ENCODE measurements at regions not wholly inside any gene's neighbourhood (a gene's known extent, or its start where the extent isn't known, plus 50 kb on each side); places are given as distances from the start of the nearest gene placed in this dataset.

- no peak for DNase-seq
These were observed 196.9 kb upstream of the ANK2 start for GRCh38 chr4:112852601-112853000.

DNA sequence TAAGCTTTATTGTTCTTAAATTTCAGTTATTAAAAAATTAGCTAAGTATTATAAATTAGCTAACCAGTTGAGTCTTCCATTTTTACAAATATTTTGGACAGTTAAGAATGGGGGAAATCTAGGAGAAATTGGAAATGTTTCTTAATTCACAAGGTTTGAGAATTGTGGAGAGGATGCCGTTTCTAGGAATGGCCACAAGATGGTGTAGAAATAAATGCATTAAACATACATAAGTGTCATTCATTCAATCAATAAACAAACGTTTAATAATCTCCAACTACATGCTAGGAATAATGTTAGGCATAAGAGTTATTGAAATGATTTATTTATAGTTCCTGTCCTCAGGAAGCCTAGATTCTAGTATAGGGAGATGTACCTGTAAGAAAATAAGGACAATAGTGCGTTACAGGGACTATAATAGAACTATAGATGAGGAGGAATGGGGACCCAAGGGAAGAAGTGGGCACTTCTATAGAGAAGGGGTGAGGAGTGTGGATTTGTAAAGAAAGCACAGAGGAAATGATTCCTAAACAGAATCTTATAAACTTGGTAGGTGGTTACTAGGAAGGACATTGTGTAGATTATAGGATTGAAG is 195.7 kb upstream of the ANK2 start:
- no peak for DNase-seq

DNA sequence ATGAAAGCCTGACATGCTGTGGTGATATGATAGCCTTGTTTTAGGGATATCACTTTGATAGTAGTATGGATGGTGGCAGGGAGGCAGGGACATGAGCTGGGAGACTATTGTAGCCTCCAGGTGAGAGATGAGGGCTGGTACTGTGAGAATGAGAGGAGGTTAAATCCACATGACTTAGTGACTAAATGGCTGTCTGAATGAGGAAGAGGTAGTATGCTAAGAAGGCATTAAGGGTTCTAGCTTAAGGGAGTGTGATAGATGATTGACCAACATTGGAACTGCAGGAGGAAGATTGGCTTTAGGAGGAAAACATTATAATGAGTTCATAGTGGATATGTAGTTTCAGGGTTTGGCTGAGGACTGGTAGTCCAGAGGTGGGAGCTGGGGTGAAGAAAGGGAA is 195.0 kb upstream of the ANK2 start:
- DNase-seq: no peak

- no peak for DNase-seq
These were observed 194.4 kb upstream of the ANK2 start for GRCh38 chr4:112855058-112855457.

DNA sequence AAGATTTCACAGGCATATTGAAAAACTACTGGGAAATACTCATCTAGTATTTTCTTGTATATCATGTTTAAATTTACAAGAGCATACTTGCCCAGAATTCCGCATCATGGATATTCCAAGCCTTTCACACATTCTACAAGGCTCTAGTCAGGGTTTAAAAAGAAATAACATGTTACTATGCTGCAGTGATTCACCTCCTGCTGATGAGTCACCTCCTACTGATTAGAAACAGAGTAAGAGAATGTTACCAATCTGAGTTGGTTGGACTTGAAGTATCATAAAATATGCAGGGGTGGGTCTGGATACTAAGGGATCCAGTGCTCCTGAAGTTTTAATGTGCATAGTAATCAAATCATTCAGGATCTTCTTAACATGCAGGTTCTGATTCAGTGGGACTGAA is 192.0 kb upstream of the ANK2 start:
- DNase-seq: no peak

DNA sequence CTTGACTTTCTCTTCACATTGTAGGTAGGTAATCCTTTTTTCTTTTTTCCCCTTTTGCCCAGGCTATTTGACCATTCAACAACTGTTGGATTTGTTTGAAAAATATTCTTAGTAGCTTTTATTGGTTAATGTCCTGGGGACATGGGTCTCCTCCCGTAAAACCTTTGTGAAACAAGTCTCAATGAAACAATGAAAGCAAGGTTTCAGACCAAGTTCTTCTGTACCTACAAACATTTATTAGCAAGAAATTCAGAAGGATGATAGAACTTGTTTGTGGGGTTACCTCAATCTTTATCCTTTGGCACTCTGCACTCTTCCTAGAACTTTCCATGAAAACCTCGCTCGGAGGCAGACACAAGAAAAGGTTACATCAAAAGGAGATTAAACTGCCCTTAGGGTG is 190.7 kb upstream of the ANK2 start:
- DNase-seq: no peak

- DNase-seq: no peak
These were observed 189.8 kb upstream of the ANK2 start for GRCh38 chr4:112859456-112860184.

- DNase-seq: no peak
These were observed 188.4 kb upstream of the ANK2 start for GRCh38 chr4:112860830-112861690.

DNA sequence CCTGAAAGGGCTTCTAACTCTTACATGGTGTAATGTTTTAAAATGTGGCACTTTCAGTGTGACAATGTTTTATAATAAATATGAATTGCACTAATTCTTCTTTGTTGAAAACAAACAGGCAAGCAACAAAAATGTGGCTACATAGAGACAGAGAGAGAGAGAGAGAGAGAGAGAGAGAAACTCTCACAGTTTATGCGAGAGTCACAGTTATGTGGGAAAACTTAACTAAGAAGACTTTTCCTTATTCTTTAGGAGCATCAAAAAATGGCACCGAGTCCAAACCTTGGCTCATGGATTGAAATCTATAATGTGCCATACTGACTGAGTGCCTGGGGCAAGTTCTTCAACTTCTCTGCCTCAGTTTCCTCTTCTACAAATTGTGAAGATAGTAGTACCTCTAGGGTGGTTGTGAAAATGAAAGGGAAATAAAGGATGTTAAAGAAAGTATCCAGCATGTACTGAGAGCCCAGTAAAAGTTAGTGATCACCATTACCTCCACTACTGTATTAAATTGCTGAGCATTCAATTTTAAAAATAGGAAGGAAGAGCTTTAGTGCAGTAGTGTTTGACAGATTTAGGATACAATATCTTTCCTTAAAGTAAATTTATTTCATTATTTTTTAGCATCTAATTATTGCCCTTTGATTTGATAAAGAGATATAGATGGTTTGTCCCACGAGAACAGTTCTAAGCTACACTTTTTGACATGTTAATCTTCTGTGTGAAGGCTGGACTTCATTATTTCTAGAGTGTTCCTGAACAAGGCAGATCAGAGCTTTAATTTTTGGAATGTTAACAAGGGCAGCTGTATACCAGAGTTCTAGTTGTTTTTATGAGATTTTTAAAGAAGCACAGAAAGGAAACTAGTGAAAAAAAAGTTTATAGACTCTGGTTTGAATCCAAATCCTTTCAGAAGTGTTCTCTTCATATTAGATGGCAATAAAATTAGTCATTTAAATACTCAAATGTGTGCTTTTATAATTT is 187.5 kb upstream of the ANK2 start:
- DNase-seq: no peak

- no peak for DNase-seq
These were observed 184.0 kb upstream of the ANK2 start for GRCh38 chr4:112865443-112865842.

- DNase-seq: no peak
These were observed 173.1 kb upstream of the ANK2 start for GRCh38 chr4:112876316-112876715.

DNA sequence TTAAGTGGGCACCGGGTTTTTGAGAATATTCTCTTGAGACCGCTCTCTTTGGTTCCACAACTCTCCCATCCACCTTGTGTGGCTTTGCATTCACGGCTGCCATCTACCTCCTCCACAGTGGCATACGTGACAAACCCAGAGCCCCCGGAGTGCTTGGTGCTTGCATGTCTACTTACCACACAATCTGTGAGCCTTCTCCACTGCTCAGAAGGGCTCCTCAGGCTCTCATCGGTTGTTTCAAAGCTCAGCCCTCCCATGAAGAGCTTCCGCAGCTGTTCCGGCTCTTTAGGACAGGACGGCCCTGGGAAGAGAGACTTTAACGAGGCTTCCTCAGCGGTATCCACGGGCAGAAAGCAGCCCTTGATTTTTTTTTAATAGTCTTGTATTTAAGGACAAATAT is 167.6 kb upstream of the ANK2 start:
- DNase-seq: peak; percentile 35

DNA sequence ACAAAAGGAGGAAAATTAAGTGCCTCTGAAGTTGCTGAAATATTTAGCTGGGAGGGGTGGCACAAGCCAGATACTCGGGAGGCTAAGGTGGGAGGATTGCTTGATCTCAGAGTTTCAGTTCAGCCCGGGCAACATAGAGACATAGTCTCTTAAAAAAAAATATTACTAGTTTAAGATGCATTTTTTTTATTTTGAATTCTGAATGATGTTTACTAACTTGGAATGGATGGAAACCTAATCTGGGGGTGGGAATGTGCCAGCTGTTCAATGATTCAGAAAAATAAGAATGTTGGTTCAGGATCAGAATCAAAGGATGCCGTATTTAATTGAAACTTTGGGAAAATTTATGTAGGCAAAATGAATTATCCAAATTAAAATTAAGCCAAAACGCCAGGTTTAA is 167.2 kb upstream of the ANK2 start:
- DNase-seq: no peak

GRCh38 chr4:112884406-112884805 is 165.0 kb upstream of the ANK2 start:
- peak; percentile 69 for DNase-seq

DNA sequence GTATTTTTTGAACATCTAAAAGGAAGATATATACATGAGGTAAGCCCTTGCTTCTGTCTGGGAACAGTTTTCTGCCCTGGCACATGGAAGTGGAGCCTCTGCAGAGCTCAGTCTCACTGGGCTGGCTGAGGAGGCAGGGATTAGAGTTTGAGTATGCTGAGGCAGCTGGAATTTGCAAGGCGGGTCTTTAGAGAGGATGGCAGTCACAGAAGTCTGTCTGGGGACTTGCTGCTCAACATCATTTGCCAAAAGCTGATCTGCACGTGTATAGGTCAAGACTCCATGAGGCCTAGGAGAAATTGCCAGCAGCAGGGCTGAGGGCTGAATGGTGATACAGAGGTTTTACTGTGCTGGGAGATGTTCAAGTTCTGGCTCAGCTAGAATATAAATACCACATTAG is 163.6 kb upstream of the ANK2 start:
- DNase-seq: peak; percentile 55

DNA sequence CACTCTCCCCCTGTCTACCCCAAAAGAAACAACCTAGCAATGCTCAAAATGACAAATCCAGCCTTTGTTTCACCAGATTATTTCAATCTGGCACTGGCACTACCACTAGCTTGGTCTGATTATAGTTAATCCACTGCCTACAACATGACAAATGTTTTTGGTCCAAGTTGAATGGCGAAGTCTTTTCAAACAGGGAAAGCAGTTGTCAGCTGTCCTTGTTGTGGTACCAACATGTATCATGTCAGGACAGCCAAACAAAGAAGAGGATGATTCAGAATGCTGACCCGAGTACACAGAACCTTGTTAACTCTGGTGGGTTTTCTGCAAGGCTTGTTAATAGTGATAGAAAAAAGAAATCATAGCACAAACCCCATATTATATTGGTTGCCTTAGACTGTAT is 160.8 kb upstream of the ANK2 start:
- no peak for DNase-seq

GRCh38 chr4:112889199-112889598 is 160.3 kb upstream of the ANK2 start:
- DNase-seq: no peak

GRCh38 chr4:112889619-112890527 is 159.6 kb upstream of the ANK2 start:
- peak; percentile 30 for DNase-seq

GRCh38 chr4:112894480-112894879 is 155.0 kb upstream of the ANK2 start:
- no peak for DNase-seq

GRCh38 chr4:112894951-112895350 is 154.5 kb upstream of the ANK2 start:
- no peak for DNase-seq

GRCh38 chr4:112895811-112896608 is 153.4 kb upstream of the ANK2 start:
- peak; percentile 30 for DNase-seq
